ENCODE measurements at regions not wholly inside any gene's neighbourhood (a gene's known extent, or its start where the extent isn't known, plus 50 kb on each side); places are given as distances from the start of the nearest gene placed in this dataset.

DNA sequence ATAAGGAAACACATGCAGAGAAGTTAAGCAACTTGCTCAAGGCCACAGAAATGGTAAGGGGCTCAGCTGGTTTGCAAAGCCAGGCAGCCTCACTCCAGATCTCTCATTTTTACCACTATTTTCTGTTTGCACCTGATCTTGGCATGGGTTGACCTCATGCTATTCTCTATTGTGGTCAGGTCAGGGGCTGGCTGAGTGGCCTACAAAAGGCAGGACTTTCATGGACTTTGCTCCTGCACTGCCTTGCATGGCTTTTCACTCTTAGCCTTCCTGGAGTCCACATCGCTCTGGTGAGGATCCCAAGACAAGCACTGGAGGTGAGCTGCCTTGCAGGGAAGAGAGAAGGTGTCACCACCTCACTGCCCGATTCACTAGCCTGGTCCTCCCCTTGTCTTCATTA lies 56.8 kb upstream of the CSF3R start:
- no peak for DNase-seq (ENCODE audit: low read depth, low spot score)
- Histone ChIP-seq H3K9me3 (ENCODE audit: low read depth, low read length) (no peaks in the 10 kb centered on the region), H3K9ac (ENCODE audit: insufficient read length) (no peak overlapping the region), H3K4me3 (no peak overlapping the region), H3K27ac (no peak overlapping the region), H3K36me3 (ENCODE audit: insufficient read depth, low read length) (no peaks in the 10 kb centered on the region)
- TF ChIP-seq FOXP2 (optimal IDR thresholded peaks at IDR 0.05; ENCODE audit: control extremely low read depth, extremely low read length, insufficient read depth) (no peak), POLR2AphosphoS5 (IDR thresholded peaks at IDR 0.05; ENCODE audit: borderline replicate concordance, low read depth, low read length) (no peak), EZH2 (IDR thresholded peaks at IDR 0.05) (no peak)

DNA sequence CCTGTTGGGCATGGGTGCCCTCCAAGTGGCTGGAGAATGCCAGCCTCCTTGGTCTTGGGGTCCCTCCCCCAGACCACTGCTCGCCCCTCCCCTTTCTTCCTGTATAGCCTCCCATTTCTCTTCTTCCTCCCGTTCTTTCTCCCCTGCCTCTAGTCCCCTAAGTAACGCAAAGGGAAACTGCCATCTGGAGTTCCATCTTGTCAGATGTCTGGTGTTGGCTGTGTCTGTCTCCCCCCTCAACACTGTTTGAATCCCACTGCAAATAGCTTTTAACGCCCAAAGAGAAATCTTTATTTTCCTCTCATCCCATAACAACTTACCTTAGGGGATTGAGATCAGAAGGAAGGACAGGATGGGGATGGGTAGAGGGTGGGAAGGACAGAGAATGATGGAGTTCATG lies 55.3 kb upstream of the CSF3R start:
- Histone ChIP-seq H3K9ac (ENCODE audit: insufficient read length) (no peak overlapping the region), H3K27ac (no peak overlapping the region), H3K4me3 (no peak overlapping the region), H3K9me3 (ENCODE audit: low read depth, low read length) (no peaks in the 10 kb centered on the region), H3K36me3 (ENCODE audit: insufficient read depth, low read length) (no peaks in the 10 kb centered on the region)
- no peak for DNase-seq (ENCODE audit: low read depth, low spot score)
- TF ChIP-seq FOXP2 (optimal IDR thresholded peaks at IDR 0.05; ENCODE audit: control extremely low read depth, extremely low read length, insufficient read depth) (no peak), POLR2AphosphoS5 (IDR thresholded peaks at IDR 0.05; ENCODE audit: borderline replicate concordance, low read depth, low read length) (no peak), EZH2 (IDR thresholded peaks at IDR 0.05) (no peak)

DNA sequence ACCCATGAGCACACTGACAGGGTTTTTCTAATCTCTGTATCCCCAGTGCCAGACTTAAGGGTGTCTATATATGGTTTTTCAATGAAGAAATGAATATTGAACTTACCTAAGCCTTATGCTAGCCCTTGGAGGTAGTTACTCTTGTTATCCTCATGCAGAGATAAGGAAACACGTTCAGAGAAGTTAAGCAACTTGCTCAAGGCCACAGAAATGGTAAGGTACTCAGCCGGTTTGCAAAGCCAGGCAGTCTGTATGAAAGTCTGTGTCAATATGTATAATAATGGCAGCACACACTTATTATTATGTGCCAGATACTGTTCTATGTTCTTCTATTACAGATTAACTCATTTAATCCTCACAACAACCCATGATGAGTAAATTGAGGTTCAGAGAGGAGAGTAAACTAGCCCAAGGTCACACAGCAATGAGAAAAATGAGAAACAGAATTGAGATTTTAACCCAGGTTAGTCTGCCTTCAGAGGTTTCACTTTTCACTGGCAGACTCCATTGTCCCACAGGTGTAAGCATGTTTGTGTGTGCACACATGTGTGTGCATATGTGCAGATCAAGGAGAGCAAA lies 54.6 kb upstream of the CSF3R start:
- TF ChIP-seq FOXP2 (optimal IDR thresholded peaks at IDR 0.05; ENCODE audit: control extremely low read depth, extremely low read length, insufficient read depth) (no peak), POLR2AphosphoS5 (IDR thresholded peaks at IDR 0.05; ENCODE audit: borderline replicate concordance, low read depth, low read length) (no peak), EZH2 (IDR thresholded peaks at IDR 0.05) (no peak)
- Histone ChIP-seq H3K36me3 (ENCODE audit: insufficient read depth, low read length) (no peaks in the 10 kb centered on the region), H3K4me3 (no peak overlapping the region)

DNA sequence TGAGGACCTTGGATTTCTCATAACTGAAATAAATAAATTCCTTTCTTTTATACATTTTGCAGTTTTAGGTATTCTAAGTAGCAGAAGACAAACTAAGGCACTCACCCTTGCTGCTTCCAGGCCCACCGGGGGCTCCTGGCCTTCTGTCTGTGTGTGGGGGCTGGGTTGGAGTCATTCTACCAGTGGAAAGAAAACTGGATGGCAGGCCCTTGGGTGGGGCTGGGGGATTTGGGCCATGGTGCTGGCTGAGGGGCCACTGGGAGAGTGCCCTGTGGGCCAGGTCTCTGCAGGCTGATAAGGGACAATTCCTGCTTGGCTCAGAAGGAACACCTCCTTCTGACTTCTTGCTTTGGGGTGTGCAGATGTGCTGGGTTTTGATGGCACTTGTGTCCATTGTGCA lies 54.0 kb upstream of the CSF3R start:
- no peak overlapping the region for H3K4me3 ChIP-seq
- H3K9me3 ChIP-seq (ENCODE audit: low read depth, low read length): no peaks in the 10 kb centered on the region
- H3K27ac ChIP-seq: no peak overlapping the region
- DNase-seq (ENCODE audit: low read depth, low spot score): no peak
- no peak overlapping the region for H3K9ac ChIP-seq (ENCODE audit: insufficient read length)
- TF ChIP-seq EZH2 (IDR thresholded peaks at IDR 0.05): no peak
- H3K36me3 ChIP-seq (ENCODE audit: insufficient read depth, low read length): no peaks in the 10 kb centered on the region

More for the DNA sequence above, 54.6 kb upstream of the CSF3R start:
- H3K9me3 ChIP-seq (ENCODE audit: low read depth, low read length): no peaks in the 10 kb centered on the region
- no peak for DNase-seq (ENCODE audit: low read depth, low spot score)
- no peak overlapping the region for H3K9ac ChIP-seq (ENCODE audit: insufficient read length)
- H3K27ac ChIP-seq: no peak overlapping the region

DNA sequence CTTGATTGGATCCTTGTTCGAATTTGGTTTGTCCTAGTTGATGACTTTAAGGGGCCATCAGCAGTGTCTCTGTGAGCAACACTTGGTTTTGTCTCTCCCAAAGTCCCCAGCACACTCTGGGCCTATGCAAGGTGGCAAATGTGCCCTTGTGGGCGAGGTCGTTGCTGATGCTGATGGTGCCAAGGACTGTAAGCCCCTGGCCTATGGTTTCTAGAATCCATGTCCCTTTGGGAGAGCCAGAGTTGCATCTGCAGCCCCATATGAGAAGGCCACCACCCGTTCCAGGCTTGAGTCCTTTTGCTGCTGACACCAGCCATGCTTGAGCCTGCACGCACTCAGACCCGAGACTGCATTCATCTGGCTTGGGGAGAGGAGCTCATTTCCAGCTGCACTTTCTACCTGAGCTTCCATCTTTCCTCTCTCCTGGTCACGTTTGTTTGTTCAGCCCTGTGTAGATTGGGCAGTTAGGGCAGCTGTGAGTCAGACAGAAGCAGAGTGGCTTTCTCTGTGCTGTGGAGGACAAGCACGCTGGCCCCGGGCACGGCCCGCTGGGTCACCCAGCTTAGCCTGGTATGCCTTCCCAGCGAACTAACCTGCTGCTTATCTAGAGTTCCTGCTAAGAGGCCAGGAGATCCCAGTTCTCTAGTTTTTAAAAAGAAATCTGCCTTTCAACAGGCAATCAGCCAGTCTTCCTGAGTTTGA lies 52.1 kb upstream of the CSF3R start:
- no peaks in the 10 kb centered on the region for H3K9me3 ChIP-seq (ENCODE audit: low read depth, low read length)
- TF ChIP-seq FOXP2 (optimal IDR thresholded peaks at IDR 0.05; ENCODE audit: control extremely low read depth, extremely low read length, insufficient read depth): no peak
- TF ChIP-seq EZH2 (IDR thresholded peaks at IDR 0.05): no peak
- TF ChIP-seq POLR2AphosphoS5 (IDR thresholded peaks at IDR 0.05; ENCODE audit: borderline replicate concordance, low read depth, low read length): no peak
- no peaks in the 10 kb centered on the region for H3K36me3 ChIP-seq (ENCODE audit: insufficient read depth, low read length)
- no peak for DNase-seq (ENCODE audit: low read depth, low spot score)
- H3K9ac ChIP-seq (ENCODE audit: insufficient read length): no peak overlapping the region
- no peak overlapping the region for H3K27ac ChIP-seq
- H3K4me3 ChIP-seq: no peak overlapping the region

DNA sequence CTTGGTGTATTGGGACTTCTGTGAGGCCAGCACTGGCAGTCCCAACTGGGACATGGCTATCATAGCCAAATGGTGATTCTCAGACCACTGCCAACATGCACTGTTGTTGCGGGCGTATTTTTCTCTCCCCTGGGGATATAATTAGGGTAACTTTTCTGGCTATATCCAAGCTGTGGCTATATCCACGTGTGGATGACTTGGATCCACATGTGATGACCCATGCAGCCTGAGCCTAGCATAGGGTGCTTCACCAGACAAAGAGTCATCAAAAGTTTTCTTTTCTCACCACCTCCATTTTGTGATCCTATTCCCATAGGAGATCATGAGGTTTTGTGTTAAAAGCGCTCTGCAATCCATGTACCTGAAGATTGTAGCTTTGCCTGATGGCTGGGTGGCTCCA lies 51.2 kb upstream of the CSF3R start:
- no peaks in the 10 kb centered on the region for H3K9me3 ChIP-seq (ENCODE audit: low read depth, low read length)
- H3K27ac ChIP-seq: no peak overlapping the region
- TF ChIP-seq EZH2 (IDR thresholded peaks at IDR 0.05) (no peak), POLR2AphosphoS5 (IDR thresholded peaks at IDR 0.05; ENCODE audit: borderline replicate concordance, low read depth, low read length) (no peak), FOXP2 (optimal IDR thresholded peaks at IDR 0.05; ENCODE audit: control extremely low read depth, extremely low read length, insufficient read depth) (no peak)
- no peaks in the 10 kb centered on the region for H3K36me3 ChIP-seq (ENCODE audit: insufficient read depth, low read length)
- no peak overlapping the region for H3K9ac ChIP-seq (ENCODE audit: insufficient read length)
- DNase-seq (ENCODE audit: low read depth, low spot score): no peak
- no peak overlapping the region for H3K4me3 ChIP-seq

DNA sequence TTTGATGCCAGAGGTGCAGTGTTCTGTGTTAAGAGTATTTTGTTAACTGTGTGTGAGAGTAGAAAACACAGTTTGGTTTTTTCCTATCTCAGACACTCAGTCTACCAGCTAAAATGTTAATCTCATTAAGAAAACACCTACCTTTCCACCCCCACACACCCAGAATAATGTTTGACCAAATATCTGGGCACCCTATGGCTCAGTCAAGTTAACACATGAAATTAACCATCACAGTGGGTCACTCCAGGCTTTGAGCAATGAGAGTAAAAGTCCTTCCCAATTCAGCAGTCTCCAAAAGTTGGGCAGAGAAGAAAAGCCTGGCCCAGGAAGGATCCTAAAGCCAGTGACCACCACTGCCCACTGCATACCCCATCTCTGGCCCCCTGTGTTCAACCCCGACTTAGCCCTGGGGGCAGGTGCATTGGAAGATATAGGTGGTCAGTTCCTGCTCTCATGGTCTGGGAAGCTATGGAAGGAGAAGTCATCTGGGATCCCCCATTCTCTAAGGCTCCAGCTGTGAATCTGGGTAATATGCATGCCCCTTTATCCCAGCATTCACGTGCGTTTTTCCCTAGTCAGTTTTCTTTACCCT lies 50.2 kb upstream of the CSF3R start:
- H3K9ac ChIP-seq (ENCODE audit: insufficient read length): no peak overlapping the region
- no peak overlapping the region for H3K4me3 ChIP-seq
- TF ChIP-seq POLR2AphosphoS5 (IDR thresholded peaks at IDR 0.05; ENCODE audit: borderline replicate concordance, low read depth, low read length): no peak
- TF ChIP-seq FOXP2 (optimal IDR thresholded peaks at IDR 0.05; ENCODE audit: control extremely low read depth, extremely low read length, insufficient read depth): no peak
- TF ChIP-seq EZH2 (IDR thresholded peaks at IDR 0.05): no peak
- H3K9me3 ChIP-seq (ENCODE audit: low read depth, low read length): no peaks in the 10 kb centered on the region
- no peak for DNase-seq (ENCODE audit: low read depth, low spot score)
- H3K36me3 ChIP-seq (ENCODE audit: insufficient read depth, low read length): no peaks in the 10 kb centered on the region
- no peak overlapping the region for H3K27ac ChIP-seq
